SU-DHL-6 (cell line): ENCODE measurements at regions not wholly inside any gene's neighbourhood (a gene's known extent, or its start where the extent isn't known, plus 50 kb on each side); places are given as distances from the start of the nearest gene placed in this dataset.
"Not testable (repeated sequence)": the region's sequence is repeated elsewhere in the genome, so short reads cannot be mapped to it uniquely, and the experiment has no call there.

ENCODE experiments used
- CTCF ChIP-seq: fragments of 200-600 bp; sonication (generic); IDR thresholded peaks from one replicate; pipeline ENCODE4 v1.5.1; 2017; ENCODE audit warnings: antibody characterized with exemption, mild to moderate bottlenecking, low read length, moderate library complexity; ENCODE audit not compliant: insufficient read depth, poor library complexity, severe bottlenecking
- EZH2phosphoT487 ChIP-seq: fragments of 200-600 bp; sonication (generic), shearing (Covaris generic); conservative IDR thresholded peaks from 2 replicates; pipeline ENCODE4 v1.6.1; 2018; ENCODE audit warnings: mild to moderate bottlenecking, antibody characterized with exemption, low read length, moderate library complexity, mixed read lengths

GRCh38 chr6:134747197-134747596 is 202.7 kb downstream of the ALDH8A1 start:
- TF ChIP-seq CTCF, EZH2phosphoT487: not testable (repeated sequence)
